Right lobe of liver (tissue), 6 donors: ENCODE measurements at regions not wholly inside any gene's neighbourhood (a gene's known extent, or its start where the extent isn't known, plus 50 kb on each side); places are given as distances from the start of the nearest gene placed in this dataset.
"Not testable (repeated sequence)": the region's sequence is repeated elsewhere in the genome, so short reads cannot be mapped to it uniquely, and the experiment has no call there.

Experiments
- ATAC-seq, 4 donors: fragments of 200-7000 bp; cut with Tn5 transposase; one replicate each; pipeline ENCODE4 v1.9.1; 2020; ENCODE audit warnings: mild to moderate bottlenecking in 4 of 4, moderate library complexity in 4 of 4
- DNase-seq, 3 donors: peaks; one replicate each; pipeline ENCODE4 v3.0.0-alpha.2; 2020
- H3K27ac ChIP-seq, 3 donors: fragments of 200-600 bp; one replicate each; pipeline ENCODE4 v1.8.0; 2022
- H3K27me3 ChIP-seq, 2 donors: fragments of 200-600 bp; one replicate each; pipeline ENCODE4 v1.8.0; 2022
- H3K36me3 ChIP-seq, 4 donors: fragments of 200-600 bp; sonication (generic) in 1 of 4; one replicate each; pipeline versions ENCODE4 v1.5.1 to v1.8.0; 2017 to 2022; ENCODE audit warnings: control low read depth in 1 of 4
- H3K4me1 ChIP-seq, 4 donors: fragments of 200-600 bp; sonication (generic) in 1 of 4; one replicate each; pipeline versions ENCODE4 v1.5.1 to v1.8.0; 2017 to 2022; ENCODE audit warnings: control low read depth in 1 of 4
- H3K4me3 ChIP-seq, 3 donors: fragments of 200-600 bp; one replicate each; pipeline ENCODE4 v1.8.0; 2022
- H3K9me3 ChIP-seq, 4 donors: fragments of 200-600 bp; sonication (generic) in 1 of 4; one replicate each; pipeline versions ENCODE4 v1.5.1 to v1.8.0; 2017 to 2022; ENCODE audit warnings: control low read depth in 1 of 4
- POLR2A ChIP-seq: fragments of 450-650 bp; IDR thresholded peaks from one replicate; pipeline ENCODE4 v1.6.1; 2017; ENCODE audit warnings: antibody characterized with exemption, mild to moderate bottlenecking
- WGBS: methylation state at CpG from one replicate; pipeline ENCODE4 v1.1.6; 2018; ENCODE audit warnings: low coverage, low lambda C conversion rate; ENCODE audit not compliant: insufficient coverage; ENCODE audit errors: missing lambda C conversion rate; 5-methylcytosine and 5-hydroxymethylcytosine counted together
- intact Hi-C, 2 donors: fragments of 100-400 bp; cut with DNase I; formaldehyde crosslinking; loops; one replicate each; pipeline versions ENCODE4 v1.11.2 to v1.14.1; 2022
- TF ChIP-seq, protein P1 (sequence below), 4 donors: fragments of 200-600 bp in 3 of 4; fragments of 450-650 bp in 1 of 4; IDR thresholded peaks; one replicate each; pipeline versions ENCODE4 v1.5.1 to v1.8.0; 2016 to 2022; ENCODE audit warnings: antibody characterized with exemption in 4 of 4, mild to moderate bottlenecking in 2 of 4
- donor health status: DM: no; HTN: yes; CAD: no.
- donor health status: DM: no; HTN: no; CAD: no.
- donor health status: DM: no; HTN: no; CAD: no.
- donor health status: DM: no; HTN: yes; CAD: no.
- donor health status: DM: no; HTN: yes; CAD: no.

GRCh38 chr3:33942483-33943150, 144.2 kb downstream of the PDCD6IP start:
- no peak for DNase-seq
- WGBS: 68% methylated on average over 4 of the region's 4 CpGs
- no peak for TF ChIP-seq POLR2A
- TF ChIP-seq, protein P1, sequence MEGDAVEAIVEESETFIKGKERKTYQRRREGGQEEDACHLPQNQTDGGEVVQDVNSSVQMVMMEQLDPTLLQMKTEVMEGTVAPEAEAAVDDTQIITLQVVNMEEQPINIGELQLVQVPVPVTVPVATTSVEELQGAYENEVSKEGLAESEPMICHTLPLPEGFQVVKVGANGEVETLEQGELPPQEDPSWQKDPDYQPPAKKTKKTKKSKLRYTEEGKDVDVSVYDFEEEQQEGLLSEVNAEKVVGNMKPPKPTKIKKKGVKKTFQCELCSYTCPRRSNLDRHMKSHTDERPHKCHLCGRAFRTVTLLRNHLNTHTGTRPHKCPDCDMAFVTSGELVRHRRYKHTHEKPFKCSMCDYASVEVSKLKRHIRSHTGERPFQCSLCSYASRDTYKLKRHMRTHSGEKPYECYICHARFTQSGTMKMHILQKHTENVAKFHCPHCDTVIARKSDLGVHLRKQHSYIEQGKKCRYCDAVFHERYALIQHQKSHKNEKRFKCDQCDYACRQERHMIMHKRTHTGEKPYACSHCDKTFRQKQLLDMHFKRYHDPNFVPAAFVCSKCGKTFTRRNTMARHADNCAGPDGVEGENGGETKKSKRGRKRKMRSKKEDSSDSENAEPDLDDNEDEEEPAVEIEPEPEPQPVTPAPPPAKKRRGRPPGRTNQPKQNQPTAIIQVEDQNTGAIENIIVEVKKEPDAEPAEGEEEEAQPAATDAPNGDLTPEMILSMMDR (IDR thresholded peaks at IDR 0.05): no peak

DNA sequence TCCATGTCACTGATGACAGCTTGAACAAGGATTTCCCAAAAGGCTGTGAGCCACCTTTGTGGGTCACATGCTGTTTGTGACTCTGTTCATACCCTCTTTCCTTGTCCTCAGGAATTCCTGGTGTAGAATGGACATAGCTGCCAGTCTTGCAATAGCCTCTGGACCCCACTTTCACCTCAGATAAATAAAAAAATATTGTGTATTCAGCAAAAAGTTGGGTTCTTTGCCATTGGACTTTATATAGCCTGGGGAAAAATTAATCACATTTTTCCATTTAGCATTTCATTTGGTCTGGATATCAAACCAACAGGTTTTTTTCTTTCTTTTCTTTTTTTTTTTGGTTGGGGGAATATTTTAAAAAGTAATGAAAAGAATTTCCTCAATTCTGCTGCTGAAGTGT, 144.8 kb downstream of the PDCD6IP start:
- no peaks in the 10 kb centered on the region for H3K36me3 ChIP-seq
- H3K9me3 ChIP-seq: no peaks in the 10 kb centered on the region
- no peak overlapping the region for H3K27ac ChIP-seq
- H3K27me3 ChIP-seq: no peaks in the 10 kb centered on the region
- H3K4me1 ChIP-seq: no peaks in the 10 kb centered on the region
- TF ChIP-seq, protein P1 (IDR thresholded peaks at IDR 0.05): no peak
- no peak for TF ChIP-seq POLR2A
- intact Hi-C loops: no loop called here
- no peak overlapping the region for H3K4me3 ChIP-seq
- DNase-seq (no peak), ATAC-seq (no peak)

More at GRCh38 chr3:33942483-33943150, 144.2 kb downstream of the PDCD6IP start:
- intact Hi-C loops: no loop called here
- H3K27ac ChIP-seq: no peak overlapping the region
- no peak for ATAC-seq
- H3K4me3 ChIP-seq: no peak overlapping the region
- H3K36me3 ChIP-seq: no peaks in the 10 kb centered on the region
- H3K4me1 ChIP-seq: no peaks in the 10 kb centered on the region
- H3K27me3 ChIP-seq: no peaks in the 10 kb centered on the region
- H3K9me3 ChIP-seq: no peaks in the 10 kb centered on the region

- intact Hi-C loops, H3K36me3 ChIP-seq, DNase-seq, ATAC-seq, H3K27me3 ChIP-seq, H3K4me3 ChIP-seq, H3K9me3 ChIP-seq, H3K4me1 ChIP-seq, H3K27ac ChIP-seq: not testable (repeated sequence)
Observed at GRCh38 chr3:33946612-33947011, 148.2 kb downstream of the PDCD6IP start.

GRCh38 chr3:33947272-33948195, 149.1 kb downstream of the PDCD6IP start:
- 38% methylated on average over 4 of the region's 4 CpGs for WGBS
- TF ChIP-seq POLR2A: no peak
- TF ChIP-seq, protein P1 (IDR thresholded peaks at IDR 0.05): no peak
- H3K27me3 ChIP-seq: no peaks in the 10 kb centered on the region
- intact Hi-C loops: no loop called here
- no peak overlapping the region for H3K4me3 ChIP-seq
- no peaks in the 10 kb centered on the region for H3K9me3 ChIP-seq
- ATAC-seq: no peak
- no peak overlapping the region for H3K27ac ChIP-seq
- H3K36me3 ChIP-seq: no peaks in the 10 kb centered on the region
- no peaks in the 10 kb centered on the region for H3K4me1 ChIP-seq
- no peak for DNase-seq

DNA sequence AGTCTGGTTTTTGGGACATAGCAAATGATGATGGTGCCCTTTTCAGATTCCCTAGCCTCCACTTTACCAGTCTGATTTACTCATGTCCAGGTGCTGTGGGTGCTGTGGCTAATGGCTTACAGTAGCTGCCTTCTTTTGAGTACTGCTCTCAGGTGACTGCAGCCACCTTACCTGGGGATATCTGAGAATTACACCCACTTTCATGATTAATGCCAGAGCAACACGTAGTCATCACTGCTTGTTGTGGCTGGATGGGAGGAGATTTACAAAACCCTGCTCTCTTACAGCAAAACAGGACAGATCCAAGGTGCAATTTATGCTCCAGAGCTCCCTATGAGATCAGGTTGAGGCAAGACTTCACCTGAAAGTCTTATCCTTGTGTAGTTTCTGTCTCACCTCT, 150.6 kb downstream of the PDCD6IP start:
- DNase-seq (no peak), ATAC-seq (no peak)
- Histone ChIP-seq H3K4me3 (no peak overlapping the region), H3K9me3 (no peaks in the 10 kb centered on the region), H3K27ac (no peak overlapping the region), H3K36me3 (no peaks in the 10 kb centered on the region), H3K27me3 (no peaks in the 10 kb centered on the region), H3K4me1 (no peaks in the 10 kb centered on the region)
- TF ChIP-seq, protein P1 (IDR thresholded peaks at IDR 0.05): no peak
- TF ChIP-seq POLR2A: no peak
- intact Hi-C loops: no loop called here
- WGBS: no CpG with 5 or more reads among the region's 1 CpG
